SK-N-SH (cell line): ENCODE measurements at regions not wholly inside any gene's neighbourhood (a gene's known extent, or its start where the extent isn't known, plus 50 kb on each side); places are given as distances from the start of the nearest gene placed in this dataset.

Experiments
- CTCF ChIA-PET: fragments of 300-600, 350-600 bp; formaldehyde crosslinking; extraction: SDS; loops from one replicate; lab custom pipeline; 2021; lab: Yijun Ruan, JAX
- POLR2A ChIA-PET: fragments of 350-600 bp; sonication (Branson Sonifier 250); formaldehyde crosslinking; extraction: SDS; loops from one replicate; lab custom pipeline; 2020; ENCODE audit warnings: antibody characterized with exemption, inconsistent platforms; lab: Yijun Ruan, JAX
- DNase-seq: peaks from one replicate; pipeline ENCODE4 v3.0.0; 2012
- H2AFZ ChIP-seq: fragments of 200-600 bp; sonication (generic); 2 replicates; pipeline ENCODE4 v1.8.1; 2016; ENCODE audit warnings: antibody characterized with exemption, mild to moderate bottlenecking, low read depth
- H3F3A ChIP-seq: fragments of 200-600 bp; sonication (generic); replicated peaks from 2 replicates; pipeline ENCODE3; 2016; ENCODE audit warnings: antibody characterized with exemption, mild to moderate bottlenecking; ENCODE audit not compliant: insufficient read depth
- H3K27ac ChIP-seq, 2 experiments: fragments of 200-500 bp in 1 of 2; fragments of 200-600 bp in 1 of 2; sonication (Bioruptor generic) in 1 of 2; sonication (generic), shearing (Covaris generic) in 1 of 2; 2 replicates each; pipeline versions ENCODE4 v1.5.1 to v1.6.1; 2014 to 2016; ENCODE audit warnings: low read depth in 2 of 2, inconsistent platforms in 1 of 2, low read length in 1 of 2, mild to moderate bottlenecking in 1 of 2, mixed read lengths in 1 of 2
- H3K27me3 ChIP-seq: fragments of 200-600 bp; sonication (generic), shearing (Covaris generic); 2 replicates; pipeline ENCODE4 v1.6.1; 2016; ENCODE audit warnings: mixed run types; ENCODE audit not compliant: insufficient read depth
- H3K36me3 ChIP-seq, 2 experiments: fragments of 200-500 bp in 1 of 2; fragments of 200-600 bp in 1 of 2; sonication (Bioruptor generic) in 1 of 2; sonication (generic) in 1 of 2; replicated peaks in 1 of 2; 2 replicates each; pipeline versions ENCODE3 to v1.5.1; 2014 to 2016; ENCODE audit warnings: low read length in 1 of 2, mild to moderate bottlenecking in 1 of 2; ENCODE audit not compliant: insufficient read depth in 2 of 2, control insufficient read depth in 1 of 2
- H3K4me1 ChIP-seq, 2 experiments: fragments of 200-500 bp in 1 of 2; fragments of 200-600 bp in 1 of 2; sonication (Bioruptor generic) in 1 of 2; sonication (generic), shearing (Covaris generic) in 1 of 2; 2 replicates each; pipeline versions ENCODE4 v1.5.1 to v1.6.1; 2014 to 2016; ENCODE audit warnings: low read depth in 1 of 2, low read length in 1 of 2, mixed run types in 1 of 2; ENCODE audit not compliant: insufficient read depth in 2 of 2, control insufficient read depth in 1 of 2
- H3K4me2 ChIP-seq: fragments of 200-600 bp; sonication (generic), shearing (Covaris generic); 2 replicates; pipeline ENCODE4 v1.6.1; 2017; ENCODE audit warnings: mixed run types
- H3K4me3 ChIP-seq, 2 experiments: fragments of 200-500 bp in 1 of 2; fragments of 200-600 bp in 1 of 2; sonication (Bioruptor generic) in 1 of 2; sonication (generic), shearing (Covaris generic) in 1 of 2; 2 replicates each; pipeline versions ENCODE4 v1.5.1 to v1.8.1; 2014 to 2016; ENCODE audit warnings: low read depth in 2 of 2, inconsistent platforms in 1 of 2, low read length in 1 of 2, mild to moderate bottlenecking in 1 of 2, mixed read lengths in 1 of 2, moderate library complexity in 1 of 2
- H3K79me2 ChIP-seq: fragments of 200-600 bp; sonication (generic); 2 replicates; pipeline ENCODE4 v1.8.1; 2017; ENCODE audit warnings: mild to moderate bottlenecking; ENCODE audit not compliant: insufficient read depth
- H3K9ac ChIP-seq: fragments of 200-600 bp; sonication (generic); 2 replicates; pipeline ENCODE4 v1.6.1; 2017; ENCODE audit warnings: mixed run types
- H3K9me2 ChIP-seq: fragments of 200-600 bp; sonication (generic); 2 replicates; pipeline ENCODE4 v1.6.1; 2017; ENCODE audit warnings: mixed run types
- H3K9me3 ChIP-seq: fragments of 200-600 bp; sonication (generic); 2 replicates; pipeline ENCODE4 v1.6.1; 2017; ENCODE audit warnings: mixed run types, mild to moderate bottlenecking, moderate library complexity
- H4K20me1 ChIP-seq: fragments of 200-600 bp; sonication (generic); 2 replicates; pipeline ENCODE4 v1.6.1; 2017; ENCODE audit warnings: mild to moderate bottlenecking, mixed run types; ENCODE audit not compliant: insufficient read depth
- EP300 ChIP-seq, 2 experiments: IDR thresholded peaks; 2 replicates each; pipeline versions ENCODE4 v1.4.0 to v1.6.1; 2012; ENCODE audit warnings: borderline replicate concordance in 1 of 2, low read depth in 1 of 2, low read length in 1 of 2
- FOSL2 ChIP-seq: IDR thresholded peaks from 2 replicates; pipeline ENCODE4 v1.4.0; 2012; ENCODE audit warnings: low read depth, mild to moderate bottlenecking, moderate library complexity, borderline replicate concordance
- GABPA ChIP-seq: IDR thresholded peaks from 2 replicates; pipeline ENCODE4 v1.4.0; 2012; ENCODE audit warnings: low read depth, mild to moderate bottlenecking
- GATA2 ChIP-seq: sonication (generic); formaldehyde crosslinking; IDR thresholded peaks from 2 replicates; pipeline ENCODE4 v1.5.0; 2020; ENCODE audit warnings: mild to moderate bottlenecking, missing genetic modification reagents
- JUND ChIP-seq: IDR thresholded peaks from 2 replicates; pipeline ENCODE4 v1.4.0; 2012
- MXI1 ChIP-seq: IDR thresholded peaks from 2 replicates; pipeline ENCODE4 v1.6.1; 2012; ENCODE audit warnings: mild to moderate bottlenecking, low read depth, low read length, improper control_type of control experiment
- NFIC ChIP-seq: IDR thresholded peaks from 2 replicates; pipeline ENCODE4 v1.4.0; 2012; ENCODE audit warnings: borderline replicate concordance
- PBX3 ChIP-seq: IDR thresholded peaks from 2 replicates; pipeline ENCODE4; 2012
- POLR2AphosphoS5 ChIP-seq: IDR thresholded peaks from 2 replicates; pipeline ENCODE4 v1.6.1; 2012; ENCODE audit warnings: low read depth, low read length
- RAD21 ChIP-seq: IDR thresholded peaks from 2 replicates; pipeline ENCODE4 v1.6.1; 2012; ENCODE audit warnings: mild to moderate bottlenecking, low read length
- RFX5 ChIP-seq: IDR thresholded peaks from 2 replicates; pipeline ENCODE4 v1.6.1; 2012; ENCODE audit warnings: mild to moderate bottlenecking, improper control_type of control experiment, low read length
- TAF1 ChIP-seq: IDR thresholded peaks from 2 replicates; pipeline ENCODE4 v1.6.1; 2012; ENCODE audit warnings: low read depth, mild to moderate bottlenecking, low read length, moderate library complexity, borderline replicate concordance
- YY1 ChIP-seq: IDR thresholded peaks from 2 replicates; pipeline ENCODE4 v1.4.0; 2012; ENCODE audit warnings: low read depth, mild to moderate bottlenecking
- WGBS: methylation state at CpG from one replicate; pipeline ENCODE4 v1.1.6; 2017; ENCODE audit warnings: low lambda C conversion rate; 5-methylcytosine and 5-hydroxymethylcytosine counted together
- TF ChIP-seq, protein P1 (sequence below): IDR thresholded peaks from 2 replicates; pipeline ENCODE4 v1.4.0; 2012; ENCODE audit warnings: low read depth, borderline replicate concordance
- TF ChIP-seq, protein P2 (sequence below): fragments of 150-350 bp; IDR thresholded peaks from 2 replicates; pipeline ENCODE4 v1.6.1; 2017; ENCODE audit warnings: antibody characterized with exemption, low read length, low read depth, borderline replicate concordance
- TF ChIP-seq, protein P3 (sequence below): IDR thresholded peaks from 2 replicates; pipeline ENCODE4 v1.6.1; 2012; ENCODE audit warnings: mild to moderate bottlenecking, low read depth, low read length, moderate library complexity

DNA sequence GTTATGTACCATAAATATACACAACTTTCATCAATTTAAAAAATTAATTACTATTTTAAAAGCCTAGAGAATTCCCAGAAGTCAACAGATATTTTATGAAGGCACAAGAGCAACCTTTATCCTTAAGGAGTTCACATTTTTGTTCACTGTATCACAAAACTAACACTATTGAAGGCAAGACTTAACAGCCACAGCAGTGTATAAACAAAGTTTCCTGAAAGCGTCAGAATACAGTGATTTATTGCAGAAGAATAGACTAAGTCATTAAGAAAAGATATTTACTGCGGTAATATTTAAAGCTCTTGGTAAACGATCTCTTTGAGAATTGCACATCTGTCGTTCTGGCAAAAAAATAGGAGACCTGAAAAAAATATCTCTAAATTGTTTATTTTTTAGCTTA lies 419.3 kb upstream of the NBEA start:
- no peaks in the 10 kb centered on the region for H3K79me2 ChIP-seq
- H3K9me3 ChIP-seq, result no peaks in the 10 kb centered on the region
- ChIA-PET CTCF (no interaction called here), POLR2A (no interaction called here)
- H3K4me1 ChIP-seq, result no peaks in the 10 kb centered on the region; a peak in 1 of 4 replicates
- TF ChIP-seq NFIC, result no peak
- TF ChIP-seq PBX3, result no peak
- TF ChIP-seq YY1, result no peak
- TF ChIP-seq GATA2, result no peak
- TF ChIP-seq, protein P1, sequence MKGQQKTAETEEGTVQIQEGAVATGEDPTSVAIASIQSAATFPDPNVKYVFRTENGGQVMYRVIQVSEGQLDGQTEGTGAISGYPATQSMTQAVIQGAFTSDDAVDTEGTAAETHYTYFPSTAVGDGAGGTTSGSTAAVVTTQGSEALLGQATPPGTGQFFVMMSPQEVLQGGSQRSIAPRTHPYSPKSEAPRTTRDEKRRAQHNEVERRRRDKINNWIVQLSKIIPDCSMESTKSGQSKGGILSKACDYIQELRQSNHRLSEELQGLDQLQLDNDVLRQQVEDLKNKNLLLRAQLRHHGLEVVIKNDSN, result no peak
- TF ChIP-seq, protein P2, sequence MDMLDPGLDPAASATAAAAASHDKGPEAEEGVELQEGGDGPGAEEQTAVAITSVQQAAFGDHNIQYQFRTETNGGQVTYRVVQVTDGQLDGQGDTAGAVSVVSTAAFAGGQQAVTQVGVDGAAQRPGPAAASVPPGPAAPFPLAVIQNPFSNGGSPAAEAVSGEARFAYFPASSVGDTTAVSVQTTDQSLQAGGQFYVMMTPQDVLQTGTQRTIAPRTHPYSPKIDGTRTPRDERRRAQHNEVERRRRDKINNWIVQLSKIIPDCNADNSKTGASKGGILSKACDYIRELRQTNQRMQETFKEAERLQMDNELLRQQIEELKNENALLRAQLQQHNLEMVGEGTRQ, result no peak
- TF ChIP-seq GABPA, result no peak
- no peak for TF ChIP-seq EP300 (IDR thresholded peaks at IDR 0.05; ENCODE audit: borderline replicate concordance in 1 of 2, low read depth in 1 of 2, low read length in 1 of 2)
- no peak for TF ChIP-seq RAD21
- no peak for TF ChIP-seq JUND
- TF ChIP-seq TAF1, result no peak
- TF ChIP-seq, all 33 proteins: peak for 0
- WGBS, result 94% methylated on average over 4 of the region's 4 CpGs
- Histone ChIP-seq H3K27ac (no peak overlapping the region), H3K9ac (no peak overlapping the region), H3K4me3 (no peak overlapping the region), H3K4me2 (no peak overlapping the region), H3F3A (no peaks in the 10 kb centered on the region), H3K9me2 (no peaks in the 10 kb centered on the region), H4K20me1 (no peaks in the 10 kb centered on the region), H2AFZ (no peak overlapping the region), H3K27me3 (no peaks in the 10 kb centered on the region), H3K36me3 (no peaks in the 10 kb centered on the region)
- DNase-seq, result no peak

DNA sequence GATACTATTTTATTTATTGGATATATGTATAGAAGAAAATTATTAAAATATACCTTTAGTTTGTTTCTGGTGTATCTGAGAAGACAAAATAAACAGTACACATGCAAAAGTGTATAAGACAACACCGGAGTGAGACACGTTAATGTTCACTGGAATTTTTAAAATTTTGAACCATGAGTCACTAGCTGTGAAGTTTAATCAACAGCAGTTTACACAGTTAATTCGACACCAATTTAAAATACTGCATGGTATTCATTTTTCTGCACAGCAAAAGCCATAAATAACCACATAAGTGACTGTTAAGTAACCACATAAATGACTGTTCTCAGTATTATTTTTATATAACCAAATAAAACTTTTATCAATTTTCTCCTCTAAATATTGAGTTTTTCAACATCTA lies 418.7 kb upstream of the NBEA start:
- Histone ChIP-seq H3K27ac (no peak overlapping the region), H3K27me3 (no peaks in the 10 kb centered on the region), H3K4me3 (no peak overlapping the region), H3K9ac (no peak overlapping the region), H4K20me1 (no peaks in the 10 kb centered on the region), H3K79me2 (no peaks in the 10 kb centered on the region), H2AFZ (no peak overlapping the region), H3K9me3 (no peaks in the 10 kb centered on the region), H3K4me1 (no peaks in the 10 kb centered on the region; a peak in 1 of 4 replicates), H3F3A (no peaks in the 10 kb centered on the region), H3K4me2 (no peak overlapping the region), H3K9me2 (no peaks in the 10 kb centered on the region), H3K36me3 (no peaks in the 10 kb centered on the region)
- no peak for TF ChIP-seq PBX3
- no peak for TF ChIP-seq FOSL2
- TF ChIP-seq TAF1, result no peak
- TF ChIP-seq RFX5, result no peak
- TF ChIP-seq, protein P3, sequence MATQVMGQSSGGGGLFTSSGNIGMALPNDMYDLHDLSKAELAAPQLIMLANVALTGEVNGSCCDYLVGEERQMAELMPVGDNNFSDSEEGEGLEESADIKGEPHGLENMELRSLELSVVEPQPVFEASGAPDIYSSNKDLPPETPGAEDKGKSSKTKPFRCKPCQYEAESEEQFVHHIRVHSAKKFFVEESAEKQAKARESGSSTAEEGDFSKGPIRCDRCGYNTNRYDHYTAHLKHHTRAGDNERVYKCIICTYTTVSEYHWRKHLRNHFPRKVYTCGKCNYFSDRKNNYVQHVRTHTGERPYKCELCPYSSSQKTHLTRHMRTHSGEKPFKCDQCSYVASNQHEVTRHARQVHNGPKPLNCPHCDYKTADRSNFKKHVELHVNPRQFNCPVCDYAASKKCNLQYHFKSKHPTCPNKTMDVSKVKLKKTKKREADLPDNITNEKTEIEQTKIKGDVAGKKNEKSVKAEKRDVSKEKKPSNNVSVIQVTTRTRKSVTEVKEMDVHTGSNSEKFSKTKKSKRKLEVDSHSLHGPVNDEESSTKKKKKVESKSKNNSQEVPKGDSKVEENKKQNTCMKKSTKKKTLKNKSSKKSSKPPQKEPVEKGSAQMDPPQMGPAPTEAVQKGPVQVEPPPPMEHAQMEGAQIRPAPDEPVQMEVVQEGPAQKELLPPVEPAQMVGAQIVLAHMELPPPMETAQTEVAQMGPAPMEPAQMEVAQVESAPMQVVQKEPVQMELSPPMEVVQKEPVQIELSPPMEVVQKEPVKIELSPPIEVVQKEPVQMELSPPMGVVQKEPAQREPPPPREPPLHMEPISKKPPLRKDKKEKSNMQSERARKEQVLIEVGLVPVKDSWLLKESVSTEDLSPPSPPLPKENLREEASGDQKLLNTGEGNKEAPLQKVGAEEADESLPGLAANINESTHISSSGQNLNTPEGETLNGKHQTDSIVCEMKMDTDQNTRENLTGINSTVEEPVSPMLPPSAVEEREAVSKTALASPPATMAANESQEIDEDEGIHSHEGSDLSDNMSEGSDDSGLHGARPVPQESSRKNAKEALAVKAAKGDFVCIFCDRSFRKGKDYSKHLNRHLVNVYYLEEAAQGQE, result no peak
- no peak for TF ChIP-seq POLR2AphosphoS5
- no peak for TF ChIP-seq MXI1
- POLR2A ChIA-PET, result no interaction called here
- 68% methylated on average over 3 of the region's 3 CpGs for WGBS
- no peak for DNase-seq
- CTCF ChIA-PET, result no interaction called here
